ENCODE measurements at regions not wholly inside any gene's neighbourhood (a gene's known extent, or its start where the extent isn't known, plus 50 kb on each side); places are given as distances from the start of the nearest gene placed in this dataset.

DNA sequence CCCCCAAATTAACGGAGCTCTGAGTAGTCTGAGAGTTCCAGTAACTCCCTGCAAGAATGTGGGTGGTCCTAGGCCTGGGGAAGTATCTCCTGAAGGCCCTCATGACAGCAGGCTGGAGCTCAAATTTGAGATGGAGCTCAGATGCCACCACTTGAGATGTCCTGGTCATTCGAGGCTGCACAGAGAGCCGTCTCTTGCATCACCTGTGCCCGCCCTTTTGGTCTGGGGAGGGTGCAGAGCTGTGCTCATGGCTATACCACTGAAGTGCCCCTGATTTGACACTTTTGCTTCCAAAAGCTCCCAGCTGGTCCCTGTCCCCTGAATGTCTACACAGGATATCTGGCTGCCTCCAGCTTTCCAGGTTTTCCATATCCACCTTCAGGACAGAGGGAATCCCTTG, 214.0 kb upstream of the B3GAT1 start:
- TF ChIP-seq, protein P1, sequence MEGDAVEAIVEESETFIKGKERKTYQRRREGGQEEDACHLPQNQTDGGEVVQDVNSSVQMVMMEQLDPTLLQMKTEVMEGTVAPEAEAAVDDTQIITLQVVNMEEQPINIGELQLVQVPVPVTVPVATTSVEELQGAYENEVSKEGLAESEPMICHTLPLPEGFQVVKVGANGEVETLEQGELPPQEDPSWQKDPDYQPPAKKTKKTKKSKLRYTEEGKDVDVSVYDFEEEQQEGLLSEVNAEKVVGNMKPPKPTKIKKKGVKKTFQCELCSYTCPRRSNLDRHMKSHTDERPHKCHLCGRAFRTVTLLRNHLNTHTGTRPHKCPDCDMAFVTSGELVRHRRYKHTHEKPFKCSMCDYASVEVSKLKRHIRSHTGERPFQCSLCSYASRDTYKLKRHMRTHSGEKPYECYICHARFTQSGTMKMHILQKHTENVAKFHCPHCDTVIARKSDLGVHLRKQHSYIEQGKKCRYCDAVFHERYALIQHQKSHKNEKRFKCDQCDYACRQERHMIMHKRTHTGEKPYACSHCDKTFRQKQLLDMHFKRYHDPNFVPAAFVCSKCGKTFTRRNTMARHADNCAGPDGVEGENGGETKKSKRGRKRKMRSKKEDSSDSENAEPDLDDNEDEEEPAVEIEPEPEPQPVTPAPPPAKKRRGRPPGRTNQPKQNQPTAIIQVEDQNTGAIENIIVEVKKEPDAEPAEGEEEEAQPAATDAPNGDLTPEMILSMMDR (IDR thresholded peaks at IDR 0.05; ENCODE audit: control insufficient read depth, insufficient read depth, low read depth, low read length, missing control alignments), result no peak
- no peak overlapping the region for H3K4me3 ChIP-seq (ENCODE audit: control insufficient read depth, low read depth, low read length)

DNA sequence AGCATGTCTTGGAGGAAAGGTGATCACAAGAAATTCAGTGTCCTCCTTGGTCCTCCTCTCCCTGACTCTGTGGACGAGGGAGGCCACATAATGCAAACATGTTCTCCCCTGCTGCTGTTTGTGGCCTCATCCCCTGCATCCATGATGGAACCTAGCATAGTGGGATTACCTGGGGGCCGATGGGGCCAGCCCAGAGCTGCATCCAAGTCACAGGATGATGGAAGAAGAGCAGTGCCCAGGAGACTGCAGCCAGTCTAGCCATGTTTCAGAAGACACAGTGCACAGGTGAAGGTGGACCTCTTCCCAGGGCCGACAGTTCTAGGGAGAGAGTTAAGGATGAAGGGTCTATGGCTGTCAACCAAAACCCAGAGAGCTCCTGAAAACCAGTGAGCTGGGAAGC, 213.6 kb upstream of the B3GAT1 start:
- no peak for DNase-seq (ENCODE audit: low read depth)
- TF ChIP-seq, protein P1 (IDR thresholded peaks at IDR 0.05; ENCODE audit: control insufficient read depth, insufficient read depth, low read depth, low read length, missing control alignments), result no peak
- H3K4me3 ChIP-seq (ENCODE audit: control insufficient read depth, low read depth, low read length), result no peak overlapping the region

More for the DNA sequence above, 214.0 kb upstream of the B3GAT1 start:
- no peak for DNase-seq (ENCODE audit: low read depth)

DNA sequence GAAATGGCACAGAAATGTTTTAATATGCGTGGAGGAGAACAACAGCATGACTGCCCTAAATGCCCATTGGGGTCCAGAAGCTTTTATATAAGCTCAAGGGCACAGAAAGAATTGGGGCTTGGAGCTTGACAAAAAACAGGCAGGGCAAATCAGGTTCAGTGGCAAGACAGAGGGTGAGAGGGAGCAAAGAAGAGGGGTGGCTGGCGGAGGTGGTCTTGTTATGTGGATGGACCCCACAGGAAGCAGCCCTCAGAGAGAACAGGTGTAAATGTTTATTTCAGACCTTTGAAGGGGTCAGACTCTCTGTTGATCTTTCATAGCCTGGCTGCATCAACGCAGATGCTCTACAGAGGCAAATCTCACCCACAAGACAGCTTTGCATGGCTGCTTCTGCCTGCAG, 213.1 kb upstream of the B3GAT1 start:
- TF ChIP-seq, protein P1 (IDR thresholded peaks at IDR 0.05; ENCODE audit: control insufficient read depth, insufficient read depth, low read depth, low read length, missing control alignments), result no peak
- H3K4me3 ChIP-seq (ENCODE audit: control insufficient read depth, low read depth, low read length), result no peak overlapping the region
- no peak for DNase-seq (ENCODE audit: low read depth)

DNA sequence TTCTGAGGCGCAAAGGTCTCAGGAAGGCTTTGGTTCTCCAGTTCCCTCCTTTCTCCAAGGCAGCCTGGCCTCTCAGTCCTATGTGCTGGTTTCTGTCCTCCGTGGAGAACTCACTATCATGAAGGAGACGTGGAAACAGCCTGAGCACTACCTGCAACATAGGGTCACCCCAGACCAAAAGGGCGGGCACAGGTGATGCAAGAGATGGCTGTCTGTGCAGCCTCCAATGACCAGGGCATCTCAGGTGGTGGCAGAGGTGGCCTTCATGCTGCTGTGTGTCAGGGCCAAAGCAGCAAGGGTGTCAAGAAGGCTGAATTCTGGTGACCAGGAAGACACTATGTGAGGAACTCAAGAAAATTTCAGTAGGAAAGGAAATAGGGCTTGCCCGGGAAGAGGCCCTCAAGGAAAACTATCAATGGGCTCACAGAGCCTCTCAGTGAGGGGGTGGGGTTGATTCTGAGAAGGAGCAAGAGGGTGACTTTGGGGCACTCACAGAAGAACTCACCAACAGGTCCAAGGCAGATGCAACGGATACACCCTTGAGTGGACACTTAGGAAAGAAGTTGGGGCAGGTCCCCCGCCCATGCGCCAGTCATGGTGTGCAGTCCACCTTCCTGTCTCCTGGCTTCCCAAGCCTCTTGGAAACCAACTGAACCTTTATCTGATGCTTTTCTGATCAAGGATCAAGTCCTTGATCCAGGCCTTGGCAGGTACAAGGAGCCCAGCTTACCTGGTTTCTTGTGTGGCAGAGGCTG, 212.3 kb upstream of the B3GAT1 start:
- TF ChIP-seq, protein P1 (IDR thresholded peaks at IDR 0.05; ENCODE audit: control insufficient read depth, insufficient read depth, low read depth, low read length, missing control alignments), result no peak
- no peak for DNase-seq (ENCODE audit: low read depth)
- no peak overlapping the region for H3K4me3 ChIP-seq (ENCODE audit: control insufficient read depth, low read depth, low read length)

DNA sequence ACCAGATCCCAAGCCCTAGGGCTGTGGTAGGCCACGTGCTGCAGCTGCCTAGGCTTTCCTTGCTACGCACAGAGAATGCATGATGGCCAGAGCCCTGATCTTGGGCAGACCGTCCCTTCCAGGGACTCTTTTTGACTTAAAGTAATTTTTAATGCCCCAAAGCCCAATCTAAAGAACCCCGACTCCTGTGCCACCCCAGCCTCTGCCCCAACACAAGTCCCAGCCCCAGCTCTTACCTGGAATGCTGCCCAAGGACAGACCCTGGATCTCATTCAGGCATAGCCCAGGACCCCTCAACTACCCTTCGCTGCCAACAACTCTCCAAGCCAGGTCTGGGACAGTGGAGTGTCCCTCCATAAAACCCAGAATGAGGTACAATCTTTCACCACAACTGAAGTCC, 211.7 kb upstream of the B3GAT1 start:
- no peak overlapping the region for H3K4me3 ChIP-seq (ENCODE audit: control insufficient read depth, low read depth, low read length)
- TF ChIP-seq, protein P1 (IDR thresholded peaks at IDR 0.05; ENCODE audit: control insufficient read depth, insufficient read depth, low read depth, low read length, missing control alignments), result no peak
- DNase-seq (ENCODE audit: low read depth), result no peak

DNA sequence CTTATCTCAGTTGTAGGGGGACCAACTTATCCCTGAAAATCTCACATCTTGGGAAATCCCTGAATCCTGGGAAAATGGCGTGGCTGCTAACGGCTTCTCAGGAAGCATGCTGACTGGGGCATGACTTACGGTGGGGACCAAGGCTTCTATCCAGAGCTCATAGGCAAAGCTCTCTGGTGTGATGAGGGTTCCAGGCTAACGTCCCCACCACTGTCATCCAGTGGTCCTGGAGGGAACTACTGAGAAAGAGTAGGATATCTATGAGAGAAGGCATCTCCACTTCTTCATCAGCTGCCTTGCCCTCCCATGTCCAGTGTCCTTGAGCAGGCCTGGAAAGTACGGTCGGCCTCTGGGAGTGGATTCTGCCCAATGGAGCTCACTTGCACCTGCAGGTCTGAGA, 210.4 kb upstream of the B3GAT1 start:
- no peak overlapping the region for H3K4me3 ChIP-seq (ENCODE audit: control insufficient read depth, low read depth, low read length)
- TF ChIP-seq, protein P1 (IDR thresholded peaks at IDR 0.05; ENCODE audit: control insufficient read depth, insufficient read depth, low read depth, low read length, missing control alignments), result no peak

More for the DNA sequence above, 210.4 kb upstream of the B3GAT1 start:
- DNase-seq (ENCODE audit: low read depth), result no peak

All from AG09309 (cell line).